H9 (cell line): ENCODE measurements at regions not wholly inside any gene's neighbourhood (a gene's known extent, or its start where the extent isn't known, plus 50 kb on each side); places are given as distances from the start of the nearest gene placed in this dataset.

Experiments
- DNase-seq: peaks from one replicate; pipeline ENCODE4 v3.0.0-alpha.2; 2017
- H2AFZ ChIP-seq: one replicate; pipeline ENCODE4 v1.6.1; 2013; ENCODE audit warnings: mild to moderate bottlenecking, low read length, control low read depth, moderate library complexity
- H2AK5ac ChIP-seq: 2 replicates; pipeline ENCODE4 v1.6.1; 2013; ENCODE audit warnings: low read length, control low read depth, mixed read lengths; ENCODE audit not compliant: insufficient read length
- H2BK120ac ChIP-seq: one replicate; pipeline ENCODE4 v1.6.1; 2013; ENCODE audit warnings: low read depth, mild to moderate bottlenecking, low read length, control low read depth, inconsistent platforms; ENCODE audit not compliant: poor library complexity, severe bottlenecking
- H2BK12ac ChIP-seq: 2 replicates; pipeline ENCODE4 v1.6.1; 2013; ENCODE audit warnings: low read length, control low read depth, mixed read lengths, low read depth; ENCODE audit not compliant: insufficient read length
- H2BK15ac ChIP-seq: 2 replicates; pipeline ENCODE4 v1.6.1; 2013; ENCODE audit warnings: low read depth, low read length, control low read depth
- H2BK20ac ChIP-seq: one replicate; pipeline ENCODE4 v1.6.1; 2013; ENCODE audit warnings: low read depth, mild to moderate bottlenecking, low read length, control low read depth, inconsistent platforms; ENCODE audit not compliant: poor library complexity, severe bottlenecking
- H2BK5ac ChIP-seq: 2 replicates; pipeline ENCODE4 v1.6.1; 2013; ENCODE audit warnings: low read length, control low read depth, mixed read lengths; ENCODE audit not compliant: insufficient read length
- H3K14ac ChIP-seq: 2 replicates; pipeline ENCODE4 v1.6.1; 2013; ENCODE audit warnings: low read length, control low read depth; ENCODE audit not compliant: insufficient read depth
- H3K18ac ChIP-seq: 2 replicates; pipeline ENCODE4 v1.6.1; 2013; ENCODE audit warnings: low read depth, mild to moderate bottlenecking, mixed read lengths, low read length, control low read depth; ENCODE audit not compliant: insufficient read length
- H3K23ac ChIP-seq: 2 replicates; pipeline ENCODE4 v1.6.1; 2013; ENCODE audit warnings: low read length, control low read depth, mixed read lengths, low read depth; ENCODE audit not compliant: insufficient read length
- H3K23me2 ChIP-seq: 2 replicates; pipeline ENCODE4 v1.6.1; 2013; ENCODE audit warnings: low read depth, mild to moderate bottlenecking, mixed read lengths, low read length, control low read depth; ENCODE audit not compliant: insufficient read length, poor library complexity, severe bottlenecking
- H3K27ac ChIP-seq: 2 replicates; pipeline ENCODE4 v1.5.1; 2013; ENCODE audit warnings: low read length, control low read depth, mixed read lengths, low read depth; ENCODE audit not compliant: insufficient read length
- H3K27me3 ChIP-seq: 2 replicates; pipeline ENCODE4 v1.6.1; 2013; ENCODE audit warnings: low read length, control low read depth, inconsistent platforms; ENCODE audit not compliant: insufficient read depth
- H3K4ac ChIP-seq: 2 replicates; pipeline ENCODE4 v1.6.1; 2013; ENCODE audit warnings: low read depth, mild to moderate bottlenecking, control low read depth, inconsistent platforms, low read length, moderate library complexity
- H3K4me1 ChIP-seq: 2 replicates; pipeline ENCODE4 v1.6.1; 2013; ENCODE audit warnings: low read length, control low read depth, inconsistent platforms; ENCODE audit not compliant: insufficient read depth
- H3K4me2 ChIP-seq: 2 replicates; pipeline ENCODE4 v1.6.1; 2013; ENCODE audit warnings: low read length, control low read depth, mixed read lengths; ENCODE audit not compliant: insufficient read length, insufficient read depth
- H3K56ac ChIP-seq: 2 replicates; pipeline ENCODE4 v1.6.1; 2013; ENCODE audit warnings: low read depth, mild to moderate bottlenecking, mixed read lengths, low read length, control low read depth; ENCODE audit not compliant: insufficient read length
- H3K79me1 ChIP-seq: 2 replicates; pipeline ENCODE4 v1.6.1; 2013; ENCODE audit warnings: low read depth, mild to moderate bottlenecking, moderate library complexity, low read length, control low read depth, inconsistent platforms; ENCODE audit not compliant: insufficient read depth, poor library complexity, severe bottlenecking
- H3K79me2 ChIP-seq: 2 replicates; pipeline ENCODE4 v1.6.1; 2013; ENCODE audit warnings: low read length, control low read depth, inconsistent platforms; ENCODE audit not compliant: insufficient read depth
- H3K9ac ChIP-seq: 2 replicates; pipeline ENCODE4 v1.6.1; 2013; ENCODE audit warnings: low read length, control low read depth, mixed read lengths; ENCODE audit not compliant: insufficient read length; ENCODE audit errors: extremely low read depth
- H3K9me3 ChIP-seq: one replicate; pipeline ENCODE4 v1.6.1; 2013; ENCODE audit warnings: low read depth, low read length, inconsistent platforms; ENCODE audit not compliant: control insufficient read depth
- H3T11ph ChIP-seq: one replicate; pipeline ENCODE4 v1.6.1; 2013; ENCODE audit warnings: mild to moderate bottlenecking, low read length, control low read depth, inconsistent platforms
- H4K20me1 ChIP-seq: one replicate; pipeline ENCODE4 v1.6.1; 2013; ENCODE audit not compliant: control insufficient read depth, insufficient read length, insufficient read depth
- H4K5ac ChIP-seq: 2 replicates; pipeline ENCODE4 v1.6.1; 2013; ENCODE audit warnings: low read depth, mild to moderate bottlenecking, mixed read lengths, low read length, control low read depth; ENCODE audit not compliant: insufficient read length
- H4K8ac ChIP-seq: replicated peaks from 2 replicates; pipeline ENCODE4 v1.6.1; 2013; ENCODE audit warnings: low read length, control low read depth, mixed read lengths, low read depth; ENCODE audit not compliant: insufficient read length
- H4K91ac ChIP-seq: 2 replicates; pipeline ENCODE4 v1.6.1; 2013; ENCODE audit warnings: low read depth, mild to moderate bottlenecking, moderate library complexity, mixed read lengths, low read length, control low read depth; ENCODE audit not compliant: insufficient read length
- H3K27ac Mint-ChIP-seq, 3 experiments: 2 replicates in 2 of 3; 3 replicates in 1 of 3; pipeline ENCODE4 v1.8.0; 2020 to 2021; ENCODE audit warnings: mixed read lengths in 3 of 3, mild to moderate bottlenecking in 1 of 3, moderate library complexity in 1 of 3
- H3K27me3 Mint-ChIP-seq: 2 replicates; pipeline ENCODE4 v1.8.0; 2021; ENCODE audit warnings: low read depth, mild to moderate bottlenecking, moderate library complexity, mixed read lengths
- H3K36me3 Mint-ChIP-seq, 3 experiments: 2 replicates in 2 of 3; 3 replicates in 1 of 3; pipeline ENCODE4 v1.8.0; 2020 to 2021; ENCODE audit warnings: low read depth in 3 of 3, mixed read lengths in 3 of 3; ENCODE audit not compliant: insufficient read depth in 1 of 3
- H3K4me1 Mint-ChIP-seq, 2 experiments: 2 replicates each; pipeline ENCODE4 v1.8.0; 2020; ENCODE audit warnings: mixed read lengths in 2 of 2
- H3K4me3 Mint-ChIP-seq, 2 experiments: 2 replicates in 1 of 2; 3 replicates in 1 of 2; pipeline ENCODE4 v1.8.0; 2020 to 2021; ENCODE audit warnings: mild to moderate bottlenecking in 2 of 2, mixed read lengths in 2 of 2, moderate library complexity in 1 of 2
- H3K9me3 Mint-ChIP-seq, 2 experiments: 2 replicates in 1 of 2; 3 replicates in 1 of 2; pipeline ENCODE4 v1.8.0; 2020; ENCODE audit warnings: mild to moderate bottlenecking in 2 of 2, mixed read lengths in 2 of 2, moderate library complexity in 1 of 2
- CTCF ChIP-seq: fragments of 200-600 bp; sonication (generic); conservative IDR thresholded peaks from 3 replicates; pipeline ENCODE4 v1.8.0; 2021; ENCODE audit warnings: antibody characterized with exemption, mild to moderate bottlenecking
- WGBS: extraction: QIAGEN DNeasy Blood & Tissue Kit; methylation state at CpG from one replicate; pipeline ENCODE4 v1.1.7; 2013; ENCODE audit warnings: missing lambda C conversion rate, low lambda C conversion rate, mixed read lengths; ENCODE audit not compliant: insufficient read length; ENCODE audit errors: extremely low coverage; 5-methylcytosine and 5-hydroxymethylcytosine counted together

GRCh38 chr7:29651477-29651876, 87.8 kb downstream of the PRR15 start:
- Histone ChIP-seq H3K23ac (no peak overlapping the region), H2BK120ac (no peak overlapping the region), H2BK20ac (no peak overlapping the region), H2BK5ac (no peak overlapping the region), H3K4me2 (no peak overlapping the region), H3K23me2 (no peaks in the 10 kb centered on the region), H3T11ph (no peak overlapping the region), H3K79me1 (no peaks in the 10 kb centered on the region), H3K27ac (no peak overlapping the region), H4K20me1 (no peaks in the 10 kb centered on the region), H3K14ac (no peak overlapping the region), H3K4ac (no peak overlapping the region), H3K56ac (no peak overlapping the region), H3K9ac (no peak overlapping the region), H3K9me3 (no peaks in the 10 kb centered on the region), H4K91ac (no peak overlapping the region), H2AFZ (no peak overlapping the region), H4K5ac (no peak overlapping the region), H3K27me3 (no peaks in the 10 kb centered on the region), H3K4me1 (no peaks in the 10 kb centered on the region), H3K79me2 (no peaks in the 10 kb centered on the region), H3K18ac (no peak overlapping the region), H2BK12ac (no peak overlapping the region), H2AK5ac (no peak overlapping the region), H4K8ac (no peak overlapping the region), H2BK15ac (no peak overlapping the region)
- no peak for DNase-seq
- no CpG with 5 or more reads among the region's 2 CpGs for WGBS
- H3K4me3 Mint-ChIP-seq = no peak overlapping the region
- TF ChIP-seq CTCF = no peak
- peaks cover 3 to 4% of the 10 kb centered on the region in 2 experiments for H3K4me1 Mint-ChIP-seq
- no peaks in the 10 kb centered on the region for H3K36me3 Mint-ChIP-seq
- no peak overlapping the region for H3K27ac Mint-ChIP-seq
- H3K27me3 Mint-ChIP-seq = no peaks in the 10 kb centered on the region; the same call in none of the 2 replicates
- no peaks in the 10 kb centered on the region for H3K9me3 Mint-ChIP-seq
